Left hindlimb (tissue), 1 donor: ENCODE measurements at regions not wholly inside any gene's neighbourhood (a gene's known extent, or its start where the extent isn't known, plus 50 kb on each side); places are given as distances from the start of the nearest gene placed in this dataset.

Experiments used
- DNase-seq: peaks from one replicate; pipeline ENCODE4 v3.0.0-alpha.2; 2018

DNA sequence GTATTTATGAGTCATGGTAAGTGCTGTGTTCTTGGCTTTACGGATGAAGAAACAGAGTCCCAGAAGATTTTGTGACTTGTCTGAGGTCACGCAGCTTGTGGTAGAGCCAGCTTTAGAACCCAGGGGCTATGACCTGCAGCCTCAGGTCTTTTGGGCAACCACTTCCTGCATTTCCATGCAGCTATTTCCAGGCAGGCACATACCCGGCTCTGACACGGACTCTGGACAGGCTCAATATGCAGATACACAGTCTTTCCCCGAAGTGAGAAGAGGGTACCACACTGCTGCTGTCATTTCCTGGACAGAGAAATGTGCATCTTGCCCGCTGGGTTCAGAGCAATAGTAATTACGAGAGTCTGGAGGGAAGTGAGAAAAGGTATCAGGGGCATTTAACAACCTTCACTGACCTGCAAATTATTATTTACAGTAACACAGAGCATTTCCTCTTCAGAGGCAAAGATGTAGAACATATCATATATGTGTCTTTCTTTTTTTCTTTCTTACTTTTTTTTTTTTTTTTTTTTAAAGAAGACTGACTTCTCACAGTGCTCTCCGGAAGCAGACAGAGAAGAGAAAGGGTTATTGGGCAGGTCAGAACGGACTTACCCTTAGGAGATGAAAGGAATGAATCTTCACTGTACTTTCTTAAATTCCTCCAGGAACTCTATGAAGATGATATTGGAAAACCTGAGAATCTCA is 185.1 kb downstream of the CLIC5 start:
- DNase-seq = peak; percentile 38

DNA sequence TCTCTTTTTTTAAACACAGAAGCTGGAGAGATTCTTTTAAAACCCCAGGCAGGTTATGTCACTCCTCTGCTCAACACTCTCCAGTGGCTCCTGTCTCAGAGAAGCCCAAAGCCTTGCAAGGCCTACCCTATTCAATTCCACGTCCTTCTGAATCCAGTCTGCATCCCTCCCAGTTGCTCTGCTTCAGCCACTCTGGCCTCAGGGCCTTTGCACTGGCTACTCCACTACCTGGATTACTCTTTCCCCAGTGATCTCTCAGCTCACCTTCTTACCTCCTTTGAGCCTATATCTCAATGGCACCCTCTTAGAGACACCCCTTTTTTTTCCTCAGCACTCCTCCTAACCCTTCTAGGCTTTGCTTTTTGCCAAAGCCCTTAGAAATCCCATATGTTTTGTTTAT is 185.8 kb downstream of the CLIC5 start:
- no peak for DNase-seq

DNA sequence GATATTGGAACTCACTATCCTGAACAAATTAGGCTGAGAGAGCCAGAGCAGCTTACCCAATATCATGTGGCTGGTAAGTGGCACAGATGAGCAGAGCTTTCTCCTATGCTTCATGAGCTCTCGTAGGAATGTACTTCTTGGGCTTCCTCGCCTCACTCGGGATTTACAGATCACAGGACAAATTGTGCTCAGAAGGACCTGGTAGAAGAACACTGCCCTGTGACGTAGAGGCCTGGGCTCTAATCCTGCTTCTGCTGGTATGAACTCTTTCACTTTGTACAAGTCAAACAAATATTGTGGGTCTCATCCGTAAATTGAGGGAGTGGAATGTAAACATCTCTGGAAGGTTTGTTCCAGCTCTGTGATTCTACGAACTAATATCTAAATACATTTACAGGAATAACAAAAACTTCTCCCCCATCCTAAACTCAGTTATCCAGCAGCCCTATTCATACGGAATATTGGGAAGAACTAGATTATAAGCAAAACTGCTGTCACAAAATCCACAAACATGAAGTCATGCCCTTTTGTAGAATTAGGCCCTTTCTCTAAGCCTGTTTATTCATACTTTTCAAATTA is 187.6 kb downstream of the CLIC5 start:
- DNase-seq = no peak

DNA sequence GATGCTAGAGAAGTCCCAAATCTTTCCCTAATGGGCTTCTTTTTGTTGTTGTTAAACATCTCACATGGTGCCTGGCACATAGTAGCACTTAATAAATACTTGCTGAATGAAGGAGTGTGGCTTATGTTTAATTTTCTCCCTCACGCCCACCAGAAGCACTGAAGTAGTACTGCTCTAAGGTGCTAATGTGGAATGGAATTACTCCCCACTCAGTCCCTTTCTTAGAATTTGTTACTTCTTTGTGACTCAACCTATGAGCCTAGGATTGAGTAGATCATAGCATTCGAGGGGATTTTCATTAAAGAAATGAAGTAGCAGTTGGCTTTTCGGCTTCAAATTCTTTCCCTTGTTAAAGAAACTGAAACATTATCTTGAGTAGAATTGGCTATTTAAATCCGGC is 192.8 kb downstream of the CLIC5 start:
- DNase-seq = no peak

DNA sequence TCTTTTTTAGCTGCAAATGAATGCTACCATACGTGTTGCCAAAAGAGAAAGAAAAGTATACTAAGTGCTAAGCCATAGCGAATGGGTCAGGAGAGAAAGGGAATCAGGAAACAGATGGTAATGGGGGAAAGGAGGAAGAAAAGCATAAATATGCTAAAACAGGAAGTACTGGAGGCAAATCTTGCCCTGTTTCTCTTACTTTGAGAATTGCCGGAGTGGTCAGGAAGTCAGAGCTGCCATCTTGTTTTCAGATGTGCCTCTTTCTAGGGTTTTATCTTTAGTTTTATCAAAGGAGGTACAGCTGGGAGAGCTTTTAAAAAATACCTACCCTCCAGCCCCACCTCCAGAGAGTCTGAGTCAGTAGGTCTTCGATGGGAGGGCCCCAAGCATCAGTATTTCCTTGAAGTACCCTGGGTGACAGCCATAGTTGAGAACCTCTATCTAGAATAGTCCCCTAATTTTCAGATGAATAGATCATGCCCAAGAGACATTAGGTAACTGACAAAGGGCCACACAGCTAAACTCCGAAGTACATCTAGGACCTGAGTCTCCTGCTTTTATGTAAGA is 193.3 kb downstream of the CLIC5 start:
- no peak for DNase-seq

- no peak for DNase-seq
Observed at GRCh38 chr6:45818655-45819054, 197.0 kb downstream of the CLIC5 start.

DNA sequence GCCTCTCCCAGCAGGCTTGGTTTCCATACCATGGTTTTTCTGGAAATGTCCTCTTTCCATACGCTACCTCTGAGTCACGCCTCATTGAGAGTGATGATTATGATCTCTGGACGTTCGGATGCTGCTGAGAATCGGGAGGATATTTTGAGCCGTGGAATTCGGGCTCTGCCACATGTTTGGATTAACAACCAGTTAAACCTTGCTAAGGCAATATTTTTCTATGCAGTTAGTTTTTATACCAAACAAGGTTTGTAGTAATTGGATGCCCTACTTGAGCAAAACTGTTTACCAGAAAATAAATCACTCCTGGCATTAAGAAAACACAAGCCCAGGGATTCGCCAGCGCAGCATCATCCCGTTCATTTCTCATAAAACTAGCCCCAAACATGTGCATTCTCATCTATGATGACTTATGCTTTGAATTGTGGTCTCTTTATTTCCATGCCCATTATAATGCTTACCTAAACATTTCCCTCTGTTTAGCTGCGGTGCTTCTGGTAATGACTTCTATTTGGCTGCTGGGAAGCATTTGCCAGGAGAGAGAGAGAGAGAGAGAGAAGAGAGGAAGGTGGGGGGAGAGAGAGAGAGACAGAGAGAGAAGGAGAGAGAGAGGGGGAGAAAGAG is 198.9 kb downstream of the CLIC5 start:
- peak; percentile 46 for DNase-seq

DNA sequence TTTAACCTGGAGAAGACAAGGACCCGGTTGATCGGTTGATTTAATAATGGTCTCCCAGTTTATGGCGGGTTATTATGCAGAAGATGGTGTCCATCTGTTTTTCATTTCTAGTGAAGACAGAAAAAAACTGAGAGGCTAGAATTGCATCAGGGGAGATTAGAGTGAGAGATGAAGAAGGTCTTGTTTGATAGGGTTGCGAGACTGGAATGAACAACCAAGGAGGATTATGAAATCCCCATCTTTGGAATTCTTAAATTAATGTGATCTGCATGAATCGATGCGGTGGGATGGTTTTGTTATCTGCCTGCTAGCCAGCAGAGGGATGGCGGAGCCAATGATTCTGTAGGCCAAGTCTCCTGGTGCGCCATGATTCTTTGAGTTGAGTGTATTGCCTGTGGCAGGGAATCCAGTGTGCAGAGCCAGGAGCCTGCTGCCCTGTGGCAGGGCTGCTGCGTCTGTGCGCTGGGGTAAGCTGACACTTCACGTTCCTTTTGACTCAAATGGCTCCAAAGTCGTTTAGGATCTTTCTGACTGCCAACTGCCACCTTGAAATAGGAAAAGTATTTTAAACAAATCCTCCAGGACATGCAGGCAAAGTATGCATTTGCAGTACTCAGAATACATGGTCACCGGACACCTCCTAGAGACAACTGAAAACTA is 200.1 kb downstream of the CLIC5 start:
- DNase-seq = peak; percentile 55

DNA sequence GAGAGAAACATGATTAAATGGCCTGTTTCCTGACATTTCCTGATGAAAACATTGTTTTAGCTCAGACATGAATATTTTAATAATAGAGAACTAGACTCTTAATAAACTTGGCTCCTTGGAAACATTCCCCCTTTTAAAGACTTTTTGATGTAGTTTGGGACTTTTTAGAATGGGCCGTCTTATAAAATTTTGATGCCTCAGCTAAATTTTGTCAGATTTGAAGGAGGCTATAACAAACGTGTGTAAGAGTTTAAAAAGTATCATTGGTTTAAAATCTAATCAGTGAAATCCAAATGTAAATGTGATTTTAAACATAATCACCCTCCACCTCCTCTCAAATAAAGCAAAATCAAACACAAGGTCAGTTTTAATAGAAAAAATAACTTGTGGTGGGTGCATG is 200.9 kb downstream of the CLIC5 start:
- DNase-seq = no peak

DNA sequence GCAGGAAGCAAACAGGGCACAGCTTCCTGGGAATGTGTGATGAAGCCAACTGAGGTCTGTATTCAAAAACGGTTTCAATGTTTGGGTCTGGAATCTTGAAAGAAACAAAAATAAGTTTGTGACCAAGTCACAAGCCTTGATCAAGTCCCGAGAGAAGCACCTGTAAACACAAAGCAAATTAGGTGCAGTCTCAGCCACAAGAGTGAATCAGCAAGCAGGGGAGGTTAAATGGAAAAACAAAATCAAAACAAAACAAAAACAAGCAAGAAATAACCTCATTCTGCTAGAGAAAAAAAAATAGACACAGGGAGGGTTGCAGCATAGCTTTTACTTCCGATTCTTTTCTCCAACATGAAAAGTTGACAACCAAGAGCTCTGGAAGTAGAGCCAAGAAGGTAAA is 201.7 kb downstream of the CLIC5 start:
- no peak for DNase-seq

- DNase-seq = no peak
Observed at GRCh38 chr6:45812922-45813321, 202.7 kb downstream of the CLIC5 start.

DNA sequence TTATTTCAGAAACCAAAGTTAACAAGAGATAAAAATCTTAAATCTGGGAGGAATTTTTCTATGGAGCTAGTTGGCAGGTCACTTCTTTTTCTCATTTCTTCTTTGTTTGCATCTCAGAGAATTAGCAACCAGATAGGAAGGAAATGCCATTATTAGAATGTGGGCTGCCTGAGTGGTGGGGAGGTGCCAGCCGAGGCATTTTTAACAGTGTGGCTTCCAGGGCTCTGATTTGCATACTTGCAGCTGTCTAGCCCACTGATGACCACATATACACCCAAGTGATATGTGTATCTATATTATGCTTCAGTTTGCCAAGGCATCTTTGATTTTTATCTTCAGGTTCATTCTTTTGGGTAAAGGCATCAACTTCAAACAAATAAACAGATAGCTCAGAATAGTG is 206.7 kb downstream of the CLIC5 start:
- no peak for DNase-seq

DNA sequence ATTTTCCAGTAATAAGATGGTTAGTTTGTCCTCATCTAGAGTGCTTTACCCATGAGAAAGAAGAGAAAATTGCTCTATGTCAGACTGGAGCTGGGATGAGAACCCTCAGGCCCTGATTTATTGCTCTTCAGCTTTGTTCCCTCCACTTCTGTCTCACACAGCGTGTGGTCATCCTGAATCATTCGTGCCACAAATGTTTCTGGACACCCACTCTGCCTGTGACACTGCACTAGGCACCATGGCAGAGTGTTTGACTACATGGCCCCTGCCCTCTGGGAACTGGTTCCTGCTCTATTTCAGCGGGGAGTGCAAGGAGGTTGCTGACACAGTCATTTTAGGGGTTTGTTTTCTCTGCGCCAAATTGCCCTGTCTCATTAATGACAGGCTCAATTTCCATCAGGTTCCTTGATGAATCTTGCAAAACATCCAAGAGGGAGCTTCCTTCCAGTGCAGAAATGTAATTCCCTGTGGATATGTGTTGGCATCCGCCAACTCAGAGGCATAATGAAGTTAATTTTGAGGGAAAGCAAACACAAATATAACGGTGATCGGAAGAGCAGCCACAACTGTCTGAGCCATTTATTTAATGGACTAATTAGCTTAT is 207.5 kb downstream of the CLIC5 start:
- no peak for DNase-seq

DNA sequence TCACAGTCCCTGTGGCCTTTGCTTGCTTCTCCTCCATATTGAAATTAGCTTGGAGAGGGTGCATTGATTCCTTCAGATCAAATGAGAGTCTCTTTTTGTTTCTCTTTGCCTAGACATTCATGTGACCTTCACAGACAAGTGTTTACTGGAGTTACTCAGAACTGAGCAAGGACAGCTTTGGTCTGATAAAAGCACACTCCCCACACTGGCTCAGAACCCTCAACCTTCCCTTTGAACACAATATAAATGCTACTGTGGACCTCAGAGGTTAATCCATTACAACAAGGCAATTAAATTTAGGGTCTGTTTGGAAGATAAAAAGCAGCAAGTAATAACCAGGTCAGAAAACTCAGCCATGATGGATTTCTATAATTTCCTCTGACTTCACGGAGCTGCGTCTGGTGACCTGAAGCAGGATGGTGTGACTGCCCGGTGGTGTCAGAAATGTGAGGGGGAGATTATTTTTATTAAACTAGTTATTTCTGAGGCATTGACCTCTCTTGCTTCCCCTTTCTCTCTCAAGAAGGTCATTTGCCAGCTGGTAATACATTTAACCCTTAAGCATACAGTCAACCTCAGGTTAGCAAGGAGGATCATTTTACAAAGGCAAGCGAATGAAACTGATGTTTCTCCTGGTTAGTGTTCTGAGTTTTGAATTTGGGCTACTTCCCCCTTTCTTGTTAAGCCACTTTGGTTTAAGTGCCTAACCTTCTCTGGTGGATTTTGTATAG is 208.2 kb downstream of the CLIC5 start:
- DNase-seq = no peak

DNA sequence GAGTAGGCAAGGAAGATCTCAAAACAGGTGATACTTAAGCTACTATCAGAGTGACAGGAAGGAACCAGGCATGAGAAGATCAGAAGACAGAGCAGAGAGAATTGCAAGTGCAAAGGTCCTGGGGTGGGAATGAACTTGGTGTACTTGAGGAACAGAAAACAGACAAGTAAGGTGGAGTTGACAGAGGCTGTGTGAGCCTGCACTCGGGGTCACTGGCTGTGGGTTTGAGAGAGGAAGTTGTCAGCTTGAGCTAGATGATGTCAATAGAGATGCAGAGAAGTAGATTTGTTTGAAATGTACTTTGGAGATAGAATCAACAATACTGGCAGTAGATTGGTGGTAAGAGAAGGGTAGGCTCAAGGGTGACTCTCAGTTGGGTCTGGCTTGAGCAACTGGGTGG is 209.5 kb downstream of the CLIC5 start:
- DNase-seq = no peak

- DNase-seq = no peak
Observed at GRCh38 chr6:45803071-45803470, 212.6 kb downstream of the CLIC5 start.

DNA sequence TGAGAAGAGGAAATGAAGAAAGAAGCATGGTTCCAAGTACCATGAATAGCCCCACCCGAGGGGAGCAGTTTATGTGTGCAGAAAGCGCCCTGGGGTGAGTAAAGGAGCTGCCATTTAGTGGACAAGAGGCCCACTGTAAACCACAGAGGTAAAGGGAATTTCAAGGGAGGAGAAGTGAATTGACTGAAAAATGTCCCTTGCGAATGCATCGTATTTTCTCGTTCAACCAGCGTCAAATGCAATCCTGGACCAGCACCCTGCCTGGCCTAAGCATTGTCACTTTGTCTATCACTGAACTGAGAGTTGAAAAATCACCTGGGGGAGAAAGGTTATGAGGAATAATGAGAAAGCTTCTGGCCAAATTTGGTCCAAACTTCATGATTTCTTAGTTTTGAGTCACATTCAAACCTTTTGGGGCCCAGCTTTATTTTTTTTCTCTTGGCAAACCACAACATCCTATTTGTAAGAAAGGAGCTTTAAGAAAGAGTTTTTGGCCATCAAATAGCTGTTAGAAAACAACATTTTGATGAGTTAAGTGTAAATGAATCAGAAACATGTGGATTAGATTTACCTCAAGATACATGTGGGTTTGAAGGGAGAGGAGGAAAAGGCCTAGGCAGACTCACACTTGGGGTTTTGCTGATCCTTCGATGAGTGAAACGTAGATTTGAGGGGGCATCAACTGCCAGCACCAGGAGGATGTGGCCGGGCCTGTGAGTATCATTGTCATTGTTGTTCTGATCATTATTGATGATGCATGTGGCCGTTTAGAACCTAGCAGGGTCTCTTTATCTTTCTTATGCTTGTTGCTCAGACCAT is 214.0 kb downstream of the CLIC5 start:
- no peak for DNase-seq

DNA sequence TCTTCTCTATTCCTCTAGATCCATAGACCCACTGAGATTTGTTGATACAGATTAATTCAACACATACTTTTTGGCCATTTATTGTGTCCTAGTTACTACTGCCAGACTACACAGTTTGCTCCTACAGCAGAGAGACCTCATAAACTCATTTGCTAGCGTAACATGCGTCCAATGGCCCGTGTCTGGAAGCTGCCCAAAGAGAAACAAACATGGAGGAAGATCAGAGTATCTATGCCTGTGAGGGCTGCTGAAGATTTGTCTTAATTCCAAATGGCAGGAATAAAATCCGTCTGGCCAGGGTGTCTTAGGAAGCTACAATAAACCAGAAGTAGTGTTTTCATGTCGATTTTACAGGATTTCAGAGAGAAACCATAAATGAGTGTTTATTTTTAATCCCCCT is 214.7 kb downstream of the CLIC5 start:
- no peak for DNase-seq

DNA sequence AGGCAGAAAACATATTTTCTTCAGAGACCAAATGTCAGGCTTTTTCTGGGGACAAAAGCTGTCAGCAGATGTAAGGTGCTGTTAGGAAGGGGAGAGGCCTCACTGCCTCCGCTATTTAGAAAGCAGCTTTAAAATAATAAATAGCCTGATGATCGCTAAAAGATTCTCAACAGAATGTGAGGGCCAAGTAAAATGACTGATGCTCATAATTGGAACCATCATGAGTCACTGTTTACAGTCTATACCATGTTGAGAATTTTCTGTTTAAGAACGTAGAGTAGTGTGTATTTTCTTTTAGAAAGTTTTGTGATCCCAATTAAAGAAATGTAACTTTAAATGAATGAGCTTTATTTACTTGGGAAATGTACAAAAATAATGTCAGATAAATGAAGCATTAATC is 220.0 kb downstream of the CLIC5 start:
- DNase-seq = no peak

DNA sequence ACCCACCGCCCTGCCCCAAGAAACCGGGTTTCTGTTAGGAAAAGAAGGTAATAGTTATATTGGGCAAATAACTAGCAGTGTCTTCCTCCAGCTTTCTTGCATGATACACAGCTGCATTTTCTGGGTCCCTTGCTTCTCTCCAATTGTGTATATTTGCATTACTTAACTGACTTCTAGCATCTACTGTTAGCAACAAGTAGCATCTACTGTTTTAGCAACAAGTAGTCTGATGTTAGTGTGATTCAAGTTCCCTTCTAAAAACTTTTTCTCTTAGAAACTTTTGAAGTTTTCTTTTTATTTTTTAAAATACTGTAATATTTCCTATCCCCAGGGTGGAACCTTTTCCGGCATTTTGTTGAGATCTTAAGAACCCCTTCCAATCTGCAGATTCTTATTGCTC is 221.2 kb downstream of the CLIC5 start:
- DNase-seq = no peak
